HTR-8/SVneo (cell line): ENCODE measurements at regions not wholly inside any gene's neighbourhood (a gene's known extent, or its start where the extent isn't known, plus 50 kb on each side); places are given as distances from the start of the nearest gene placed in this dataset.

ENCODE experiments used
- DNase-seq: peaks from one replicate; pipeline ENCODE4 v3.0.0; 2011; ENCODE audit warnings: low spot score, mixed read lengths; ENCODE audit not compliant: insufficient read length
- FAIRE-seq: peaks from 2 replicates; lab custom pipeline; 2011; peaks lifted over from hg19 to GRCh38; lab: Jason Lieb, UNC

GRCh38 chr4:11931266-11931820, 502.6 kb upstream of the HS3ST1 start:
- FAIRE-seq: no peak
- no peak for DNase-seq

DNA sequence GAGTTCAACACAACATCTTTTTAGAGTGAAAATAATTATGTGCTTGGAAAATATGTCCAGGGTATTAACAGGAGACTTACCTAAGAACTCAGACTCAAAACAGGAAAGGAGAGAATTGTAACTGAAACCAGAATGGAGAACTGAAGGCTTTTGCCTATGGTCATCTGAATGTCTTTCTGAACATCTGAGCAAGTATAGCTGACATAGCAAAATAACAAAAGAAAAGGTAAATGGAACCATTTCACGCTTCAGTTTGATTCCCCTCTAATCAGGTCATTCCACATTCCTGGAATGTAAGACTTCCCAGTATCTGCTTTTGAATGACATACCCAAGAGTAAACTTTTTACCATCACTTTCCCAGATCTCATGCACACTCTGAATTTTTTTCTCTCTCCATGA, 500.4 kb upstream of the HS3ST1 start:
- FAIRE-seq (no peak), DNase-seq (no peak)

GRCh38 chr4:11919316-11919715, 490.6 kb upstream of the HS3ST1 start:
- FAIRE-seq (no peak), DNase-seq (no peak)

DNA sequence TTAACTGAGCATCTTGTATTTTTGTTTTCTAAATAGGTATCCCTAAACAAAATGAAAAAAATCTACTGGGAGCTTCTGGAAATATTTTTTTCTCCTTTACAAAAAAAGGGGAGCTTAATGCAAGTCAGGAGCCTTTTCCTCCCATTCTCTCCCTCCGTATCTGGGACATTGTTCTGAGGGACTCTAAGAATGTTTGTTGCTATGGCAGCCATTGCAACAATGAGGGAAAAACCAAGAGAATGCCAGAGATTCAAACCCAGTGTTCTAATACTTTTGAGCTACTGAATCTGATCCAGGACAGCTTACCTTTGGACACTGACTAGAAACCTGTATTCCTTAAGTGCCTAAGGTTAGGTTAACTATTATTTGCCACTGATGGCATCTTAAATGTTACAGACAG, 485.7 kb upstream of the HS3ST1 start:
- FAIRE-seq (no peak), DNase-seq (no peak)

DNA sequence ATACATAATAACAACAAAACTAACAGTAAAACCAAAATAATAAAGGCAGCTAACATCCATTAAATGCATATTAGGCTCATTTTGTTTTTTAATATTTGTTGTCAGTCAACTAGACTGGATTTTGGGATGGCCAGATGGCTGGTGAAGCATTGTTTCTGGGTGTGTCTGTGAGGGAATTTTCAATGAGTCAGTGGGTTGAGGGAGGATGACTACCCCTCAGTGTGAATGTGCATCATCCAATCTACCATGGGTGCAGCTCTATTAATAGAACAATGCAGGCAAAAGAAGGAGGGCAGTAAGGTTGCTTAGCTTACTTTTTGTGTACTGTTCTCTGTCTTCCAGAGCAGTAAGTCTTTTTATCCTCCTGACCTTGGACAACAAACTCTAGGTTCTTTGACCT, 484.2 kb upstream of the HS3ST1 start:
- FAIRE-seq: no peak
- no peak for DNase-seq

GRCh38 chr4:11910812-11911211, 482.1 kb upstream of the HS3ST1 start:
- DNase-seq (no peak), FAIRE-seq (no peak)

DNA sequence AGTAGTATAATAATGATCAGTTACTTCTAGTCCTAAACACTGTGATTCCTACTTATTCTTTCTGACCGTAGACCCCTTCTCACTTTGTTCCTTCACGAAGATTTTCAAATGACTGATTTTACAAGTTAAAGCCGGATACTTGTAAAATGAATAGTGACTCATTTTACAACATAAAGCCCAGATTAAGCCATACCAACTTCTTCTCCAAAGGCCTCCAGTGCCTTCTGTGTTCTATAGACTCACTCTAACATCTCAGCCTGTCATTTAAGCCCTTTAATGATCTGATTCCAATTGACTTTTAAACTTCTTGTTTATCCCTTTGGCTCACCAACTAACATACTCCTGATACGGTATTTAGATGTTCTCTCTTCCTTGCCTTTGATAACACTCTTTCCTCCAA, 480.0 kb upstream of the HS3ST1 start:
- DNase-seq: no peak
- FAIRE-seq: no peak

- FAIRE-seq (no peak), DNase-seq (no peak)
Observed at GRCh38 chr4:11908205-11908604, 479.5 kb upstream of the HS3ST1 start.

- FAIRE-seq (no peak), DNase-seq (no peak)
Observed at GRCh38 chr4:11904846-11905739, 476.4 kb upstream of the HS3ST1 start.

- FAIRE-seq: no peak
- DNase-seq: no peak
Observed at GRCh38 chr4:11904117-11904535, 475.4 kb upstream of the HS3ST1 start.

DNA sequence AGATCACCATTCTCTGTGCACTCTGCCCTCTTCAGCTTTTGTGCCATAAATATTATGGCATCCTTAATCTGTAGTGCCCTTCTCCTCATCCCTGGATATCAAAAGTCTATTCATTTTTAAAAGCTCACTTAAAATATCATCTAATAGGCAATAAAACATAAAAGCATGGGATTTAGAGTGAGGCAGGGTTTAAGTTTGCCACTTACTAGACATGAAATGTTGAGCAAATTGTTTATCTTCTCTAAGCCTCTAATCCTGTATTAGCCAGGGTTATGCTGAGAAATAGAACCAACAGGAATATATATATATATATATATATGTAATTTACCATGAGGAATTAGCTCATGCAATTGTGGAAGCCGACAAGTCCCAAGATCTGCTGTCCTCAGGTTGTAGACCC, 472.4 kb upstream of the HS3ST1 start:
- no peak for FAIRE-seq
- DNase-seq: no peak

DNA sequence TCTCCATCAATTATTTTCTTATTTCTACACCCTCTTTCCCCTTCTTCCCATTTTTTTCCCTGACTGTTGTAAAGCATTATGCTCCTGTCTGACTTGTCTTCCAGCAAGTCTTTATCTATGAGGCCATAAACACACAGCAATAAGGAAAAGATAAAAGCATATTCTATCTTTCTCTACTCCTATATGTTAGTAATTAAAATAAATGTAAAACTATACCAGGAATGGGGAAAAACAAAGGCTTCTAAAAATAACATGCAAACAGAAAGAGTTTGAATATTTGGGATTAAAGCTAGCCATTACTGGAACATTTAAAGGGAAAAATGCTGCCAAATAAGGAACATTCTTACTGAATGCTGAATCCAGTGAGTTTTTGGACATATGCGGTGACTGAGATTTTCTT, 471.7 kb upstream of the HS3ST1 start:
- DNase-seq (no peak), FAIRE-seq (no peak)

- FAIRE-seq: no peak
- DNase-seq: no peak
Observed at GRCh38 chr4:11898796-11899195, 470.1 kb upstream of the HS3ST1 start.

- DNase-seq (no peak), FAIRE-seq (no peak)
Observed at GRCh38 chr4:11895766-11896165, 467.1 kb upstream of the HS3ST1 start.

GRCh38 chr4:11894977-11895376, 466.3 kb upstream of the HS3ST1 start:
- no peak for DNase-seq
- FAIRE-seq: no peak

DNA sequence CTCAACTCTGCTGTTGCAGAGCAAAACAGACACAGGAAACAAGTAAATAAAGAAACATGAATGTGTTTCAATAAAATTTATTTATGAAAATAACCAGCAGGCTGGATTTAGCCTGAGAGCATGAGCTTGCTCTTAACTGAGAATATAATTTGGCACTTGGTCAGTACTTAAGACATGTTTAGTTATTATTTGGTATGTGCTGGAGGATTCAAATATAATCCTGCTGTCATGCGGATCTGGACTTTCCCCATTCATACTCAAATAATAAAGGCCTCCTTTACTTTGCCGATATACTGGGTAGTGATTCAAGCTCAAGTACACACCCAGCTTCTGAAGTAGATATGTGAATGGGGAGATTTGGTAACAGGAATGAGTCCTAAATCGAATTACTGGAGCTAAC, 465.5 kb upstream of the HS3ST1 start:
- no peak for FAIRE-seq
- no peak for DNase-seq

DNA sequence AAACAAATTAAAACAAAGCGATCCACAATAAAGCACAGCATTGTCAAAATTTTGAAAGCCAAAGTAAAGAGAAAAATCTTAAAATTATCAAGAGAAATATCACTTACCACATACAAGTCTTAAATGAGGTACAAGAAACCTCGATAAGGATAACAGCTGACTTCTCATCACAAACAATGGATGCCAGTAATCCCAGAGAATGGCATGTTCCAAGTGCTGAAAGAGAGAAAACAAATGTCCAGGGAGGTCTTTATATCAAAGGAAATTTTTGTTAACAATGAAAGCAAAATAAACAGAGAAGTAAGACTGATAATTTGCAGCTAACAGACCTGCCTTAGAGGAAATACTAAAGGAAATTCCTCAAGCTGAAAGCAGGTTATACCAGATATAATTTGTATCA, 460.4 kb upstream of the HS3ST1 start:
- FAIRE-seq (no peak), DNase-seq (no peak)

DNA sequence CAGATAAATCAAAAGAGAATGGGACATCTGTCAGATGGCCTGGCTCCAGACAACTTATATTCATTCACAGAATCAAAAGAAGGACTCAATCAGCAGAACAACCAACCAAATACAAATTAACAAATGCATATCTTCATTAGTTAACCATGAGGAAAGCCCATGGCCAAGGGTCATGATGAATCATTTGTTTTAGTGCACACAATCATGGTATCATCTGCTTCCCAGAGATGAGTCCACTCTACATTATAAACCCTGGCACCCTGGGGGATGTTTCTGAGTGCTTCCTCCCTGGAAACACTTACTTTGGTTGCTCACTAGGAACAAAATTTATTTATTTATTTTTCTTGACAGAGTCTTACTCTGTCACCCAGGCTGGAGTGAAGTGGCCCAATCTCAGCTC, 453.3 kb upstream of the HS3ST1 start:
- no peak for FAIRE-seq

GRCh38 chr4:11881364-11881763, 452.7 kb upstream of the HS3ST1 start:
- DNase-seq (no peak), FAIRE-seq (no peak)

More for the DNA sequence above, 453.3 kb upstream of the HS3ST1 start:
- no peak for DNase-seq

DNA sequence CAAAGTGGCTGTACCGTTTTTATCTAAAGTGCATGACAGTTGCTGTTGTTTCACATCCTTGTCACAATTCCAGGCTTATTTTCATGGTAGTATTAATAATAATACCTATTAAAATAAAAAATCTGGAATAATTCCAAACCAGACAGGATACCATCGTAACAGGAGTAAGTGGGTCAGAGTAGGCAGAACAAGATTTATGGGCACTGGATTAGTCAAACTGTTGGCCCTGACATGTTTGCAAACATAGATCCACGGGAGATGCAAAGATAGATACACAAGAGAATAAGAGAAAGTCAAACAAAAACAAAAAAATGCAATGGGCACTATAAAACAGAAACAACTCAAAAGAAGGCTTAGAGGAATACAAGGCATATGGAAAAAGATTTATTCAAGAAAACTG, 449.5 kb upstream of the HS3ST1 start:
- DNase-seq (no peak), FAIRE-seq (no peak)

DNA sequence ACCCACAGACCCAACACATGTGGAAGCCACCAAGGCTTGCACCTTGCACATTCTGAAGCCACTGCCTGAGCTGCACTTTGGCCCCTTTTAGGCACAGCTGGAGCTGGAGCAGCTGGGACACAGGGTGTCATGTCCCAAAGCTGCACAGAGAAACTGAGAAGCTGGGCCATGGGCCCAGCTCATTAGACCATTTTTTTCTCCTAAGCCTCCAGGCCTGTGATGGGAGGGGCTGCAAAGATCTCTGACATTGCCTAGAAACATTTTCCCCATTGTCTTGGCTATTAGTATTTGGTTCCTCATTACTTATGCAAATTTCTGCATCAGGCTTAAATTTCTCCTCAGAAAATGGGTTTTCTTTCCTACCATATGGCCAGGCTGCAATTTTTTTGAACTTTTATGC, 447.4 kb upstream of the HS3ST1 start:
- DNase-seq (no peak), FAIRE-seq (no peak)
